AG08396 (cell line): ENCODE measurements at regions not wholly inside any gene's neighbourhood (a gene's known extent, or its start where the extent isn't known, plus 50 kb on each side); places are given as distances from the start of the nearest gene placed in this dataset.

Source experiments
- DNase-seq: peaks from one replicate; pipeline ENCODE4 v3.0.0; 2012; ENCODE audit warnings: low spot score, mixed read lengths

GRCh38 chr15:98202256-98202655, 241.8 kb downstream of the ARRDC4 start:
- no peak for DNase-seq

GRCh38 chr15:98203872-98204660, 243.6 kb downstream of the ARRDC4 start:
- DNase-seq = no peak

- DNase-seq = no peak
These were observed 247.4 kb downstream of the ARRDC4 start for GRCh38 chr15:98207928-98208327.

GRCh38 chr15:98213346-98213979, 253.0 kb downstream of the ARRDC4 start:
- no peak for DNase-seq

- no peak for DNase-seq
These were observed 255.7 kb downstream of the ARRDC4 start for GRCh38 chr15:98216166-98216565.

GRCh38 chr15:98217356-98217755, 256.9 kb downstream of the ARRDC4 start:
- DNase-seq = no peak

GRCh38 chr15:98221144-98221543, 260.6 kb downstream of the ARRDC4 start:
- no peak for DNase-seq

GRCh38 chr15:98221577-98221976, 261.1 kb downstream of the ARRDC4 start:
- DNase-seq = no peak

GRCh38 chr15:98226149-98226548, 265.6 kb downstream of the ARRDC4 start:
- DNase-seq = no peak

GRCh38 chr15:98226578-98226977, 266.1 kb downstream of the ARRDC4 start:
- no peak for DNase-seq

- no peak for DNase-seq
These were observed 268.3 kb downstream of the ARRDC4 start for GRCh38 chr15:98228846-98229245.

- DNase-seq = no peak
These were observed 270.5 kb downstream of the ARRDC4 start for GRCh38 chr15:98230975-98231374.

- DNase-seq = no peak
These were observed 271.4 kb downstream of the ARRDC4 start for GRCh38 chr15:98231696-98232440.

GRCh38 chr15:98232761-98233160, 272.3 kb downstream of the ARRDC4 start:
- DNase-seq = no peak

- no peak for DNase-seq
These were observed 273.4 kb downstream of the ARRDC4 start for GRCh38 chr15:98233873-98234272.

- no peak for DNase-seq
These were observed 279.8 kb downstream of the ARRDC4 start for GRCh38 chr15:98240303-98240702.

- DNase-seq = no peak
These were observed 280.6 kb downstream of the ARRDC4 start for GRCh38 chr15:98241032-98241554.

- DNase-seq = no peak
These were observed 296.8 kb downstream of the ARRDC4 start for GRCh38 chr15:98257290-98257689.

- DNase-seq = no peak
These were observed 303.3 kb downstream of the ARRDC4 start for GRCh38 chr15:98263787-98264186.

- no peak for DNase-seq
These were observed 305.8 kb downstream of the ARRDC4 start for GRCh38 chr15:98266295-98266694.

- no peak for DNase-seq
These were observed 307.7 kb downstream of the ARRDC4 start for GRCh38 chr15:98268163-98268562.

GRCh38 chr15:98272625-98273024, 312.1 kb downstream of the ARRDC4 start:
- DNase-seq = no peak

GRCh38 chr15:98276018-98276417, 315.5 kb downstream of the ARRDC4 start:
- no peak for DNase-seq
